ENCODE measurements at regions not wholly inside any gene's neighbourhood (a gene's known extent, or its start where the extent isn't known, plus 50 kb on each side); places are given as distances from the start of the nearest gene placed in this dataset.

DNA sequence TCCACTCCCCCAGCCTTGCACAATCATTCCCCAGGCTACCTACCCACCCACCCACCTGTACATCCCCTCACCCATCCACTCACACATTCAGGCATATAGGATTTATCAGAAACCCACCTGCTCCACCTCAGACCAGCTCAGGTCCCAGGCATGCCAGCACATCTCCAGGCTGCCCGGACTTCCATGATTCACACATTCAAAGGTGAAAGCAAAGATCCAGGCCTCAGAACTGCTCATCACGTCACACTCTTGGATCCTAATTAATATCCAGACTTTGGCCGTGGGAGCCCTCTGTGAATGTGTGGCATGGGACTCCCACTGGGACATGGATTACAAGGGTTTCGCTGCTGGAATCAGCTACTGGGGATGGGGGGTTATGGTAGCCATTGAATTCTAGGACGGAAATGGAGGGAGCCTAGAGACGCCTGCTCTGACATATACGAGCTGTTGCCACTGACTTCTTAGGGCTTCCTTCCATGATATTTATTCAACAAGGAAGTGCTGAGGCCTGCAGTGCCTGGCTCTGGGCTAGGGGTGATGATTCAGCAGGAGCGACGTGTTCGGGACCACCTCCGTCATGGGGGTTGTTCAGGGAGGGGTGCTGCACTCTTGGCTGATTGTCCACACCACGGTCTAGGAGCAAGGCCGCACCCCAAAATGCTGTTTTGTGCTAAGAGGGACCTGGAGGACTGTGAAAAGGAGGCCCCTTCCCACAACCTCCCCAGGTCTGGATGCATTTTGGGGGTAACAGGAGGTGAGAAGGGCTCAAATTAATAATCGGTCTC lies 56.9 kb upstream of the ADRA2C start:
- H3K27me3 ChIP-seq: no peaks in the 10 kb centered on the region
- TF ChIP-seq, protein P1, sequence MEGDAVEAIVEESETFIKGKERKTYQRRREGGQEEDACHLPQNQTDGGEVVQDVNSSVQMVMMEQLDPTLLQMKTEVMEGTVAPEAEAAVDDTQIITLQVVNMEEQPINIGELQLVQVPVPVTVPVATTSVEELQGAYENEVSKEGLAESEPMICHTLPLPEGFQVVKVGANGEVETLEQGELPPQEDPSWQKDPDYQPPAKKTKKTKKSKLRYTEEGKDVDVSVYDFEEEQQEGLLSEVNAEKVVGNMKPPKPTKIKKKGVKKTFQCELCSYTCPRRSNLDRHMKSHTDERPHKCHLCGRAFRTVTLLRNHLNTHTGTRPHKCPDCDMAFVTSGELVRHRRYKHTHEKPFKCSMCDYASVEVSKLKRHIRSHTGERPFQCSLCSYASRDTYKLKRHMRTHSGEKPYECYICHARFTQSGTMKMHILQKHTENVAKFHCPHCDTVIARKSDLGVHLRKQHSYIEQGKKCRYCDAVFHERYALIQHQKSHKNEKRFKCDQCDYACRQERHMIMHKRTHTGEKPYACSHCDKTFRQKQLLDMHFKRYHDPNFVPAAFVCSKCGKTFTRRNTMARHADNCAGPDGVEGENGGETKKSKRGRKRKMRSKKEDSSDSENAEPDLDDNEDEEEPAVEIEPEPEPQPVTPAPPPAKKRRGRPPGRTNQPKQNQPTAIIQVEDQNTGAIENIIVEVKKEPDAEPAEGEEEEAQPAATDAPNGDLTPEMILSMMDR (IDR thresholded peaks at IDR 0.05): no peak
- no peak overlapping the region for H3K4me3 ChIP-seq
- H3K9me3 ChIP-seq: no peaks in the 10 kb centered on the region
- no peaks in the 10 kb centered on the region for H3K36me3 ChIP-seq
- no peak overlapping the region for H3K27ac ChIP-seq
- DNase-seq (ENCODE audit: low spot score): no peak
- no peaks in the 10 kb centered on the region for H3K4me1 ChIP-seq

DNA sequence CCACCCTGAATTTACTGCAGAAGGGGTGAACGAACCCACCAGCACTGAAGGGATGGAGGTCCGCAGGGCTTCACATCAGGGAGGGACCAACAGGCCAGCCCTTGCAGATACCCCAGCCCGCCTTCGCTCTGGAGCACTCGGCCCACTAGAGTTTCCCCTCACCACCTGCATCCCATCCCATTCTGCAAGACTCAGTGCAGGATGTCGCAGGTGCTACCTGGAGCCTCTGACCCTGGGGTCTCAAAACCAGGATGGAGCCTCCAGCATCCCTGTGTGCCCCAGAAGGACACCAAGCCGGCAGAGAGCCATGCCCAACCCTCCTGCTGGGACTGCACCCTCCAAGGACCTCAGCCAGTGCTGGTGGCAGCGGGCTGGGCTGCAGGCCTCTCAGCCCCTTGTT lies 57.6 kb upstream of the ADRA2C start:
- no peaks in the 10 kb centered on the region for H3K9me3 ChIP-seq
- no peaks in the 10 kb centered on the region for H3K4me1 ChIP-seq
- H3K4me3 ChIP-seq: no peak overlapping the region
- no peaks in the 10 kb centered on the region for H3K36me3 ChIP-seq
- TF ChIP-seq, protein P1 (IDR thresholded peaks at IDR 0.05): no peak
- no peaks in the 10 kb centered on the region for H3K27me3 ChIP-seq
- no peak overlapping the region for H3K27ac ChIP-seq
- DNase-seq (ENCODE audit: low spot score): no peak

DNA sequence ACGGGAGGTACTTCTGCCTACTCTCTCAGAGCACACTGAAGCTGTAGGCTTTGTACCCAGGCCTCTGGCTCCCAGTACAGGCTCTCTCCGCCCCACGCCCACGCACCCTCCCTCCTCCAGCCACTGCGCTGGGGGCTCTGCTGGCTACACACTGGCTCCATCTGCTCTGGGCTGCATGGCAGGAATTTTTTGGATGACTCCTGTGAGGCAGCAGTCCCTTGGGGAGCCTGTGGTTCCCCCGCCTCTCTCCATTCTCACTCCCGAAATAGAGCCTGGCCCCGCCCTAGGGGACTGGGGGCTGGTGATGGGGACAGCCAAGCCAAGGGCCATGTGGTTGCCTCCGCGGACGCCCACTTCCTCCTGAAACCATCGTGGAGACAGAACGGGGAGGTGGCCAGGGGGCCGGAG lies 58.1 kb upstream of the ADRA2C start:
- Histone ChIP-seq H3K4me3 (no peak overlapping the region), H3K27ac (no peak overlapping the region), H3K9me3 (no peaks in the 10 kb centered on the region), H3K27me3 (peaks cover 0 to under 1% of the 10 kb centered on the region in 2 donors), H3K4me1 (no peaks in the 10 kb centered on the region), H3K36me3 (no peaks in the 10 kb centered on the region)
- TF ChIP-seq, protein P1 (IDR thresholded peaks at IDR 0.05): no peak
- no peak for DNase-seq (ENCODE audit: low spot score)

DNA sequence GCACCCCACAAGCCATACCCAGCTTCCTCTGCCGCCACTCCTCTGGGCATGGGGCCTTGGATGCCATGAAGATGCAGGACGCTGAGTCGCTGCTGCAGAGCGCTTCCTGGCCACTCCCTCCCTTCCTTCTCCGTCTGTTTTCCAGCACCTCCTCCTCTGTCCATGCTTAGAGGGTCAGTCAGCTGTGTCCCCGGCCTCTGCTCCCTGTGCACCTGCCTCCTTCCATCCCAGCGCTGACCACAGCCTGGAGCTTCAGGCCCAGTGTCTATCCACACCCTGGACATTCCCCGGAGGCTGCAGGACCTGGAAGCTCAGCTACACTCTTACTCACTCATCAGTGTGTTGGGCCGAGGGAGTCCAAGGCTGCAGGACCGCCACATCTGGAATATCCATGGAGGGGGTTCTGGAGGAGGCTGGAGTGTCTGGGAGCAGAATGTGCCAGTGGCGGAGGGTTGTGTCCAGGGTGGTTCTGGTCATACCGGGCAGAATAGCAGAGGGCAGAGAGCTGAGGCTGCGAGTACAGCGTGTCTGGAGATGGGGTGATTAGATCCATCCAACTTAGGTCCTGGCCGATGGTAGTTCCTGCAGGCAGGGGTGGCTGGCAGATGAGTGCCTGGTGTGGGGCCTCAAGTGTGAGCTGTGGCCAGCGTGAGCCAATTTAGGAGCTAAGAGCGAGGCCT lies 58.6 kb upstream of the ADRA2C start:
- Histone ChIP-seq H3K36me3 (no peaks in the 10 kb centered on the region), H3K4me3 (no peak overlapping the region), H3K27ac (no peak overlapping the region), H3K27me3 (peaks cover 0 to 6% of the 10 kb centered on the region in 2 donors), H3K4me1 (no peaks in the 10 kb centered on the region), H3K9me3 (no peaks in the 10 kb centered on the region)
- DNase-seq (ENCODE audit: low spot score): no peak
- TF ChIP-seq, protein P1 (IDR thresholded peaks at IDR 0.05): no peak

DNA sequence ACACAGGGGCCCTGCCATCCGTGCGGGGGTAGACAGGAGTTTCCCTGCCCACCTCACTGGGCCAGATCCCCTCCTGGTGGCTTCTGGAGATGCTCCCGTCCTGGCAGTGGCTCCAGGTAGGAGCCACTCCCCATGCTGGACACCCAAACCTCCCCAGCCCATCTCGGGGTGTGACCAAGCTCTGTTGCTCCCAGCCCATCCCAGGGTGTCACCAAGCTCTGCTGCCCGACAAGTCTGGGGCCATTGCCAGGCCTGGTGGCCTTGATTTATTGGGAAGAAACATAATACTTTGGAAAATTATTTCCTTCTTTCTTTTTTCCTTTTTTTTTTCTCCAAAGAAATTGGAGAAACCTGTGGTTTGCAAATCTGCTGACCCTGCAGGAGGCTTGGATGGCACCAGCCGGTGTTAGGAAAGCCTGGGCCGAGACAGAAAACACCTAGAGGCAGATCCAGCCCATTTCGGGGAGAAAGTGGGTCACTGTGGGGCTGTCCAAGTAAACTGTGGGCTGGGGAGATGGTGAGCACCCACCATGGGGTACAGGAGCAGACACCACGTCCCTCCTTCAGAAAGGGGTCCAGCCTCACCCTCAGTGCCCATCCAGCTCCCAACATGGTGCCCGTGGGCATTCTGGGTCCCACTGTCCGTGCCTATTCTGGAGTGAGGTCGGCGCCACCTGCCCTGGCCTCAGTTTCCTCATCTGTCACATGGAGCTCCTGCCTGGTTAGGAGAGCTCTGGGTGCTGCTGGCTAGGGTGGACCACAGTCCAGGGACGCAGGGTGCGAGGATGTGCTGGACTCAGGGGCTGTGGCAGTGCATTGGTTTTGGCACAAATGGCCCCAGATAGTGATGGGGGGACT lies 59.4 kb upstream of the ADRA2C start:
- no peak for DNase-seq (ENCODE audit: low spot score)
- no peak overlapping the region for H3K4me3 ChIP-seq
- TF ChIP-seq, protein P1 (IDR thresholded peaks at IDR 0.05): no peak
- no peaks in the 10 kb centered on the region for H3K36me3 ChIP-seq
- H3K27ac ChIP-seq: no peak overlapping the region
- H3K27me3 ChIP-seq: peaks cover 0 to 8% of the 10 kb centered on the region in 2 donors
- H3K4me1 ChIP-seq: no peaks in the 10 kb centered on the region
- no peaks in the 10 kb centered on the region for H3K9me3 ChIP-seq
